ENCODE measurements at regions not wholly inside any gene's neighbourhood (a gene's known extent, or its start where the extent isn't known, plus 50 kb on each side); places are given as distances from the start of the nearest gene placed in this dataset.
A peak's percentile ranks its signal among the peaks of the same experiment; 100 is the strongest.

DNA sequence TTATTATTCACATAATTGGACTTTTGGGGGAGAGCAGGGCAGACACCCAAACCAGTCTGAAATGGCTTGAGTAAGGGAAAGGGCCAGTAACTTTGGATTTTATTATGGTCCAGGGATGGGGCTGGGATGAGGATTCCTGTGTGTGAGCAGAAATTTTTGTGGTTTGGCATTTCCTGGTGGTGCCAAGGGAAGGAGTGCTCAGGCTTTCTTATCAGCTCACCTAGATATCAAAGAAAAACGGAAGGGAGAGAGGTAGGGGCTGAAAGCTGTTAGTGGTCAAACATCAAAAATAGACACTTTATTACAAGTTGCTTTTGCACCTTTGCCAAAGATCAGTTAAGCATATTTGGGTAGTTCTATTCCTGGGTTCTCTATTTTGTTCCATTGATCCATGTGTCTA, 128.5 kb upstream of the DIPK2B start:
- FAIRE-seq (no peak), DNase-seq (no peak), ATAC-seq (no peak)
- TF ChIP-seq, protein P1, sequence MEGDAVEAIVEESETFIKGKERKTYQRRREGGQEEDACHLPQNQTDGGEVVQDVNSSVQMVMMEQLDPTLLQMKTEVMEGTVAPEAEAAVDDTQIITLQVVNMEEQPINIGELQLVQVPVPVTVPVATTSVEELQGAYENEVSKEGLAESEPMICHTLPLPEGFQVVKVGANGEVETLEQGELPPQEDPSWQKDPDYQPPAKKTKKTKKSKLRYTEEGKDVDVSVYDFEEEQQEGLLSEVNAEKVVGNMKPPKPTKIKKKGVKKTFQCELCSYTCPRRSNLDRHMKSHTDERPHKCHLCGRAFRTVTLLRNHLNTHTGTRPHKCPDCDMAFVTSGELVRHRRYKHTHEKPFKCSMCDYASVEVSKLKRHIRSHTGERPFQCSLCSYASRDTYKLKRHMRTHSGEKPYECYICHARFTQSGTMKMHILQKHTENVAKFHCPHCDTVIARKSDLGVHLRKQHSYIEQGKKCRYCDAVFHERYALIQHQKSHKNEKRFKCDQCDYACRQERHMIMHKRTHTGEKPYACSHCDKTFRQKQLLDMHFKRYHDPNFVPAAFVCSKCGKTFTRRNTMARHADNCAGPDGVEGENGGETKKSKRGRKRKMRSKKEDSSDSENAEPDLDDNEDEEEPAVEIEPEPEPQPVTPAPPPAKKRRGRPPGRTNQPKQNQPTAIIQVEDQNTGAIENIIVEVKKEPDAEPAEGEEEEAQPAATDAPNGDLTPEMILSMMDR (IDR thresholded peaks at IDR 0.05), result no peak
- Histone ChIP-seq H3K36me3 (no peaks in the 10 kb centered on the region), H3K4me1 (no peaks in the 10 kb centered on the region), H3K27ac (no peak overlapping the region), H3K9me3 (no peaks in the 10 kb centered on the region), H3K27me3 (peaks cover 0 to 19% (median 6%) of the 10 kb centered on the region in 4 donors), H3K4me3 (no peak overlapping the region)
- intact Hi-C loops (cut with DNase I), result loop anchor here in 1 of 3 donors (10.0 kb wide), 1 partner anchor 1076 kb away; no protein-coding TSS in a partner anchor
- 14 to 27% methylated on average over 1 of the region's 1 CpG for WGBS, 2 donors

DNA sequence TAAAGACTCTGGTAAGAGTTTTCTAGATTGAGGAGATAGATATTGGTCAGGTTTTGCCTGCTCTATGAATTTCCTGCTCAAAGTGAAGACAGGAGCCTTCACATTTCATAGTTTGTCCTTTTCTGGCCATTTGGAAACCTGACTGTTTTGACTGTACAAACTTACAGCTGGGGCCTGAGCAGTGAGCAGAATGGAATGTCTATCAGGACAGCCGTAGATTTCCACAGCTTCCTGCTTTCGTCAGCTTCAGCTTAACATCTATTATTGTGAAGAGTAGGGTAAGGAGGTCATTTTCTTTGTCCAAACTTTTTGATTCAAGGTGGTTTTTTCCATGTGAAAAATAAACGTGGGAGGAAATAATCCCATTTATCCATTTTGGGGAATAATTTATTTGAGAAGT, 124.3 kb upstream of the DIPK2B start:
- TF ChIP-seq, protein P1 (IDR thresholded peaks at IDR 0.05), result no peak
- Histone ChIP-seq H3K4me3 (no peak overlapping the region), H3K4me1 (no peaks in the 10 kb centered on the region), H3K27ac (no peak overlapping the region), H3K9me3 (no peaks in the 10 kb centered on the region), H3K27me3 (peaks cover 0 to 8% (median 0%) of the 10 kb centered on the region in 4 donors), H3K36me3 (no peaks in the 10 kb centered on the region)
- WGBS, 2 donors, result 55 to 67% methylated on average over 3 of the region's 3 CpGs
- intact Hi-C loops (cut with DNase I), result loop anchor here in 1 of 3 donors (10.0 kb wide), 1 partner anchor 1080 kb away; no protein-coding TSS in a partner anchor
- no peak for ATAC-seq
- FAIRE-seq, result no peak
- DNase-seq, result no peak

DNA sequence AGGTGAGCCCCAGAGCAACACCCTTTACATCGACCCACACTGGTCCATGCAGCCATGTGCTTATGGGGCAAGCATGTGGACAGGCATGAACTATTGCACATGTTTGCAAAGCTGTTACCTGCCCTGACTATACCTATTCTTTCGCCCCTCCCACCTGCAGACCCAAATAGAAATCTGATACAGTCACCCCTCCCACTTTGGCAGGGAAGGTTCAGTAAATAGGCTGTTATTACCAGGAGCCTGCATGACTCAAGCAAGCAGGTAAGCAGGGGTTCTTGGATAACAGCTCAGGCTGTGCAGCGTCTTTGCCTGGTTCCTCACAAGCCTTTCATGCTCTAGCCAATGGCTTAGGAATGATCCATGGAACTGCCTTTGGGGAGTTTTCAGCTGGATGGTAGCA, 122.7 kb upstream of the DIPK2B start:
- peak in 3 of 6 donors; percentile 1 to 15 (median 9) for DNase-seq
- intact Hi-C loops (cut with DNase I), result loop anchor here in 1 of 3 donors (10.0 kb wide), 1 partner anchor 1081 kb away; no protein-coding TSS in a partner anchor
- no peaks in the 10 kb centered on the region for H3K4me1 ChIP-seq
- no peaks in the 10 kb centered on the region for H3K9me3 ChIP-seq
- H3K4me3 ChIP-seq, result no peak overlapping the region
- TF ChIP-seq, protein P1 (IDR thresholded peaks at IDR 0.05), result no peak
- no peak overlapping the region for H3K27ac ChIP-seq
- H3K27me3 ChIP-seq, result peaks cover 0 to 8% (median 0%) of the 10 kb centered on the region in 4 donors
- 59 to 61% methylated on average over 3 of the region's 3 CpGs for WGBS, 2 donors
- H3K36me3 ChIP-seq, result no peaks in the 10 kb centered on the region
- no peak for FAIRE-seq
- peak in 2 of 4 donors; percentile 53 for ATAC-seq

DNA sequence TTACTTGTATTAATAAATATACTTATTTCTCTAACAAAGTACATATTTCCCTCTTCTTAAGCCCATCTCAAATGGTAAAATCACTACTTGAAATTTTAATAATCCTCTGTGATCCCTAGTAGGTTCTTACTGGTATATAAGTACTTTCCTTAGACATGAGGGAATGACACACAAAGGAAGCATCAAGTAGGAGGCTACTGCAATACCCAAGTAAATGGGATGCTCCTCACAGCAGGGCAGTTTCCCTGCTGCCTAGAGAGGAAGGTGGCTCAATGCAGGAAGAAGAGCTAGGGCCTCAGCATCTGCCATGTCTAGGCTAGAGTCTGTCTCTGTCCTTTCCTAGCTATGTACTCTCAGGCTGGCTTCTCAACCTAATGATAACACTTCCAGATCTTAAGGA, 122.1 kb upstream of the DIPK2B start:
- TF ChIP-seq, protein P1 (IDR thresholded peaks at IDR 0.05), result no peak
- DNase-seq, result no peak
- Histone ChIP-seq H3K27me3 (peaks cover 0 to 8% (median 2%) of the 10 kb centered on the region in 4 donors), H3K4me1 (no peaks in the 10 kb centered on the region), H3K27ac (no peak overlapping the region), H3K36me3 (no peaks in the 10 kb centered on the region), H3K4me3 (no peak overlapping the region), H3K9me3 (no peaks in the 10 kb centered on the region)
- FAIRE-seq, result peak; percentile 26
- ATAC-seq, result no peak
- intact Hi-C loops (cut with DNase I), result loop anchor here in 1 of 3 donors (10.0 kb wide), 1 partner anchor 1082 kb away; no protein-coding TSS in a partner anchor

DNA sequence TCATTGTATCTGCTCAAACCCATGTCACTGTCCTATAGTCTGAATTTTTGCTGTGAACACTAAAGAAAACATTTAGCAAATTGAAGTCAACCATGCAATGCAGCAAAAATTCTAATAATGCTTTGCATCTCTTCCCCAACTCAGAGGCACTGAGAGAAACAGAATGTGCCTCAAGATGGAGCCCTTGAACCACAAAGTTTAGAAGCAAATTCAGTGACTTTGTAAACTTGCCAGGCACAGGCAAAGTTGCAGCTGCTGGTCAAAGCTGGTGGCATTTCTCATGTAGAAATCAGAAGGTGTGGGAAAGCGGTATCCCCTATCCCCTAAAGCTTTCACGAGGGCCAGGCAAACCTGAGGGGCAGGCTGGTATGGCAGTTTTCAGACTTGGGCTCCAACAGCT, 121.7 kb upstream of the DIPK2B start:
- intact Hi-C loops (cut with DNase I), result loop anchor here in 1 of 3 donors (10.0 kb wide), 1 partner anchor 1082 kb away; no protein-coding TSS in a partner anchor
- H3K27ac ChIP-seq, result no peak overlapping the region
- H3K36me3 ChIP-seq, result no peaks in the 10 kb centered on the region
- no peak overlapping the region for H3K4me3 ChIP-seq
- 0 to 4% methylated on average over 2 of the region's 2 CpGs for WGBS, 2 donors
- TF ChIP-seq, protein P1 (IDR thresholded peaks at IDR 0.05), result peak in 1 of 4 donors; percentile 24
- ATAC-seq, result peak; percentile 76 to 92 (median 84)
- H3K27me3 ChIP-seq, result peaks cover 0 to 12% (median 3%) of the 10 kb centered on the region in 4 donors
- no peaks in the 10 kb centered on the region for H3K9me3 ChIP-seq
- no peaks in the 10 kb centered on the region for H3K4me1 ChIP-seq
- peak; percentile 96 for FAIRE-seq
- DNase-seq, result peak in 4 of 6 donors; percentile 21 to 65 (median 28)
